ENCODE measurements at regions not wholly inside any gene's neighbourhood (a gene's known extent, or its start where the extent isn't known, plus 50 kb on each side); places are given as distances from the start of the nearest gene placed in this dataset.

GRCh38 chr2:147068071-147068470 is 776.8 kb upstream of the ACVR2A start:
- intact Hi-C loops (cut with DNase I) = no loop called here
- ATAC-seq = no peak

GRCh38 chr2:147067136-147067535 is 777.7 kb upstream of the ACVR2A start:
- Histone ChIP-seq H3K9me3 (no peaks in the 10 kb centered on the region), H3K27me3 (no peaks in the 10 kb centered on the region), H3K4me3 (no peak overlapping the region), H3K27ac (no peak overlapping the region), H3K36me3 (no peaks in the 10 kb centered on the region), H3K4me1 (no peaks in the 10 kb centered on the region)
- no peak for ATAC-seq
- intact Hi-C loops (cut with DNase I) = no loop called here
- no peak for DNase-seq
- no peak for TF ChIP-seq CTCF (IDR thresholded peaks at IDR 0.05)

More at GRCh38 chr2:147068071-147068470, 776.8 kb upstream of the ACVR2A start:
- no peaks in the 10 kb centered on the region for H3K27me3 ChIP-seq
- H3K27ac ChIP-seq = no peak overlapping the region
- H3K36me3 ChIP-seq = no peaks in the 10 kb centered on the region
- no peak for TF ChIP-seq CTCF (IDR thresholded peaks at IDR 0.05)
- no peak for DNase-seq
- no peaks in the 10 kb centered on the region for H3K9me3 ChIP-seq
- H3K4me3 ChIP-seq = no peak overlapping the region
- no peaks in the 10 kb centered on the region for H3K4me1 ChIP-seq

GRCh38 chr2:147062073-147062472 is 782.8 kb upstream of the ACVR2A start:
- Histone ChIP-seq H3K36me3 (no peaks in the 10 kb centered on the region), H3K27ac (no peak overlapping the region), H3K4me1 (no peaks in the 10 kb centered on the region), H3K9me3 (no peaks in the 10 kb centered on the region), H3K4me3 (no peak overlapping the region), H3K27me3 (no peaks in the 10 kb centered on the region)
- ATAC-seq = no peak
- DNase-seq = no peak
- no peak for TF ChIP-seq CTCF (IDR thresholded peaks at IDR 0.05)
- intact Hi-C loops (cut with DNase I) = no loop called here

- no peak for ATAC-seq
- no peak for TF ChIP-seq CTCF (IDR thresholded peaks at IDR 0.05)
- intact Hi-C loops (cut with DNase I) = no loop called here
Measured at GRCh38 chr2:147061269-147061668, 783.6 kb upstream of the ACVR2A start.

GRCh38 chr2:147057892-147058490 is 786.8 kb upstream of the ACVR2A start:
- DNase-seq (no peak), ATAC-seq (no peak)
- no peak overlapping the region for H3K27ac ChIP-seq
- intact Hi-C loops (cut with DNase I) = no loop called here
- no peaks in the 10 kb centered on the region for H3K36me3 ChIP-seq
- no peaks in the 10 kb centered on the region for H3K27me3 ChIP-seq
- no peaks in the 10 kb centered on the region for H3K4me1 ChIP-seq
- no peak for TF ChIP-seq CTCF (IDR thresholded peaks at IDR 0.05)
- H3K4me3 ChIP-seq = no peak overlapping the region
- no peaks in the 10 kb centered on the region for H3K9me3 ChIP-seq

More at GRCh38 chr2:147061269-147061668, 783.6 kb upstream of the ACVR2A start:
- Histone ChIP-seq H3K27ac (no peak overlapping the region), H3K4me3 (no peak overlapping the region), H3K36me3 (no peaks in the 10 kb centered on the region), H3K27me3 (no peaks in the 10 kb centered on the region), H3K9me3 (no peaks in the 10 kb centered on the region), H3K4me1 (no peaks in the 10 kb centered on the region)
- DNase-seq = no peak

GRCh38 chr2:147051814-147052213 is 793.0 kb upstream of the ACVR2A start:
- no peak overlapping the region for H3K27ac ChIP-seq
- H3K36me3 ChIP-seq = no peaks in the 10 kb centered on the region
- H3K4me3 ChIP-seq = no peak overlapping the region
- TF ChIP-seq CTCF (IDR thresholded peaks at IDR 0.05) = no peak
- H3K27me3 ChIP-seq = no peaks in the 10 kb centered on the region
- no peaks in the 10 kb centered on the region for H3K9me3 ChIP-seq
- DNase-seq = no peak
- ATAC-seq = no peak
- intact Hi-C loops (cut with DNase I) = no loop called here
- H3K4me1 ChIP-seq = peaks cover 7% of the 10 kb centered on the region
